ENCODE measurements at regions not wholly inside any gene's neighbourhood (a gene's known extent, or its start where the extent isn't known, plus 50 kb on each side); places are given as distances from the start of the nearest gene placed in this dataset.

DNA sequence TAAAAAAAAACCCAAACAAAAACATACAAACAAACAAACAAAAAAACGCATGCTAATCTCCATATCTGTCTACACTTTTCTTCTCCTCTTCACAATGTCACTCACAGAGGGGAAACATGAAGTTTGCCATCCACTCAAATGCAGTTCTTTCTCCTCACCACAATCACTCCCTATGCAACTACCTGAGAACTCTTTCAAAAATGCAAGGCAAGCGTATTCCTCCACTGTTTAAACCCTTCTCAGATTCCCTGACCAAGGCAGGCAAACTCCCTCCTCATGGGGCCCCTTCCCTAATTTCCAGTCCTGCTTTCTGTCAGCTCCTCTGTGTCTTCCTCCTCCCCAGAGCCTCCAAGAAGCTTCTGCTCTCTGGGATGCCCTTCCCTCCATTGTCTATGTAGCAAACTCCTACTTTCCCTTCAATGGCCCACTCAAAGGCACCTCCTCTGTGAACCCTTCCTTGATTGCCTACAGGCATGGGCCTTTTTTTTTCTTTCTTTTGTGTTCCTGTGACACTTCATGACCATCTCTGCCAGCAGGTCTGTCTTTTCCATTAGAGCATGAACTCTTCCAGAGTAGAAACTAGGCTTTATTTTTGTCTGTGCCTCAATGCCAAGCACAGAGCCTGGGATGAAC is 143.8 kb upstream of the SLC1A4 start:
- H3K4me1 Mint-ChIP-seq = peaks cover 46% of the 10 kb centered on the region
- POLR2A ChIA-PET = interaction anchor here (0.7 to 1.1 kb wide), 2 partner anchors 13 to 94 kb away, joined by 3 read pairs; no protein-coding TSS in a partner anchor
- H3K4me3 Mint-ChIP-seq = no peak overlapping the region
- no peak for DNase-seq
- H3K27me3 Mint-ChIP-seq = no peaks in the 10 kb centered on the region
- CTCF ChIA-PET = no interaction called here
- TF ChIP-seq, protein P1, sequence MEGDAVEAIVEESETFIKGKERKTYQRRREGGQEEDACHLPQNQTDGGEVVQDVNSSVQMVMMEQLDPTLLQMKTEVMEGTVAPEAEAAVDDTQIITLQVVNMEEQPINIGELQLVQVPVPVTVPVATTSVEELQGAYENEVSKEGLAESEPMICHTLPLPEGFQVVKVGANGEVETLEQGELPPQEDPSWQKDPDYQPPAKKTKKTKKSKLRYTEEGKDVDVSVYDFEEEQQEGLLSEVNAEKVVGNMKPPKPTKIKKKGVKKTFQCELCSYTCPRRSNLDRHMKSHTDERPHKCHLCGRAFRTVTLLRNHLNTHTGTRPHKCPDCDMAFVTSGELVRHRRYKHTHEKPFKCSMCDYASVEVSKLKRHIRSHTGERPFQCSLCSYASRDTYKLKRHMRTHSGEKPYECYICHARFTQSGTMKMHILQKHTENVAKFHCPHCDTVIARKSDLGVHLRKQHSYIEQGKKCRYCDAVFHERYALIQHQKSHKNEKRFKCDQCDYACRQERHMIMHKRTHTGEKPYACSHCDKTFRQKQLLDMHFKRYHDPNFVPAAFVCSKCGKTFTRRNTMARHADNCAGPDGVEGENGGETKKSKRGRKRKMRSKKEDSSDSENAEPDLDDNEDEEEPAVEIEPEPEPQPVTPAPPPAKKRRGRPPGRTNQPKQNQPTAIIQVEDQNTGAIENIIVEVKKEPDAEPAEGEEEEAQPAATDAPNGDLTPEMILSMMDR (IDR thresholded peaks at IDR 0.05) = no peak
- H3K27ac Mint-ChIP-seq = no peak overlapping the region
- H3K36me3 Mint-ChIP-seq (ENCODE audit: low read depth) = peaks cover 7% of the 10 kb centered on the region
- intact Hi-C loops (cut with micrococcal nuclease) = no loop called here
- ATAC-seq (ENCODE audit: low read depth) = no peak
- H3K9me3 Mint-ChIP-seq = no peaks in the 10 kb centered on the region

DNA sequence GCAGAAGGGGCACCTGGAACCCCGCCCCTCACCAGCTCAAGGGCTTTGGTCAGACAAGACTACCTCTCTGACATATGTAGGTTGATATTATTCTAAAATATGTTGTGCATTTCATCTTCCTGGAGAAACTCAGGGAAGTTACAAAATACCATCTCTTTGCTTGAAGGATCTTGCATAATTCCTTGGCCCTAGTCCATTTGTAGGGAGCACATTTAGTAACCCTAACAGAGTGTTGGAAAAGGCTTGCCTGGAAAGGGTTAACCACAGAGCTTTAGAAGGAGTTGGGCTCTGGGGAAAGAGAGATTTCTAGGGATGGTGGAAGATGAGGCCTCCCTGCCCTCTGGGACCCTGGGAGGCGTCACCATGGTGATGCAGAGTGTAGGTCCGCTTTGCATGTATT is 143.0 kb upstream of the SLC1A4 start:
- H3K9me3 Mint-ChIP-seq = no peaks in the 10 kb centered on the region
- peaks cover 7% of the 10 kb centered on the region for H3K36me3 Mint-ChIP-seq (ENCODE audit: low read depth)
- H3K4me1 Mint-ChIP-seq = peaks cover 45% of the 10 kb centered on the region
- no peaks in the 10 kb centered on the region for H3K27me3 Mint-ChIP-seq
- ChIA-PET POLR2A (no interaction called here), CTCF (no interaction called here)
- H3K4me3 Mint-ChIP-seq = no peak overlapping the region
- no peak for DNase-seq
- H3K27ac Mint-ChIP-seq = no peak overlapping the region
- no peak for ATAC-seq (ENCODE audit: low read depth)
- TF ChIP-seq, protein P1 (IDR thresholded peaks at IDR 0.05) = no peak
- intact Hi-C loops (cut with micrococcal nuclease) = no loop called here

DNA sequence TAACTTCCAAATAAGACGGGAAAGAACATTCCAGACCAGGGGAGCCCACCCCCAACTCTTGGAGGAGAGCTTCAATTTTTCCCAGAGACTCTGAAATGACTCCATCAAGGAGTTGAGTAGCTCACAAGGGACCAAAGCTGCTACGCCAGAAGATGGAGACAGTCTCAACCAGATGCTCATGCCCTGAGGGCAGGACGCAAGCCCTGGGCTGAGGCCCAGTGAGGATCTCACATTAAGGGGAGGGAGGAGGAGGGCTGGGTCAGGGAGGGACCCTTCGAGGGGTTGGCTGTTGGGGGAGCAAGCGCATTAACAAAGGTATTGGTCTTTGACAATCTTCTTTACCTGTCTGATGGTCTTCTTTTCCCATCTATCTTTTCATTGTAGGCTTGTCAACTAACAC is 141.3 kb upstream of the SLC1A4 start:
- POLR2A ChIA-PET = interaction anchor here (0.5 to 2.8 kb wide), 6 partner anchors 8 to 97 kb away, joined by 3 to 18 read pairs (median 4); no protein-coding TSS in a partner anchor

DNA sequence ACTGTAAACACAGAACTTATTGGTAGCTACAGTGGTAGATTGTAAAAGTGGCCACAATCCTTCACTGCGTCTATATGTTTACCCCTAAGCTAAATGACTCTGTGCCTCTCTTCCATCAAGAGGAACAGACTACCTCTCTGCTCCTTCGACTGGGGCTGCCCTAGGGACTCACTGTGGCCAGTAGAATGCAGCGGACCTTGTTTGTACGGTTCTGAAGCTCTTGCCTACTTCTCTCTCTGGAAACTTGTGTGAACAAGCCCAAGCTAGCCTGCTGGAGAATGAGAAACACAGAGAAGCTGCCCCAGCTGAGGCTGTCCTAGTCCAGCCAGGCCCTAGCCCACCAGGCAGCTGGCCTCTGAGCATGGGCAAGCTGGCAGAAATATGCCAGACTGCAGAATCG is 140.8 kb upstream of the SLC1A4 start:
- peaks cover 52% of the 10 kb centered on the region for H3K4me1 Mint-ChIP-seq
- peaks cover 7% of the 10 kb centered on the region for H3K36me3 Mint-ChIP-seq (ENCODE audit: low read depth)

More for the DNA sequence above, 141.3 kb upstream of the SLC1A4 start:
- DNase-seq (no peak), ATAC-seq (ENCODE audit: low read depth) (no peak)
- H3K4me3 Mint-ChIP-seq = no peak overlapping the region
- H3K27me3 Mint-ChIP-seq = no peaks in the 10 kb centered on the region
- peaks cover 48% of the 10 kb centered on the region for H3K4me1 Mint-ChIP-seq
- peaks cover 7% of the 10 kb centered on the region for H3K36me3 Mint-ChIP-seq (ENCODE audit: low read depth)
- CTCF ChIA-PET = interaction anchor here (0.6 to 2.3 kb wide), 4 partner anchors 10 to 325 kb away, joined by 3 to 8 read pairs (median 3); no protein-coding TSS in a partner anchor
- TF ChIP-seq, protein P1 (IDR thresholded peaks at IDR 0.05) = no peak
- intact Hi-C loops (cut with micrococcal nuclease) = no loop called here
- no peaks in the 10 kb centered on the region for H3K9me3 Mint-ChIP-seq
- no peak overlapping the region for H3K27ac Mint-ChIP-seq

DNA sequence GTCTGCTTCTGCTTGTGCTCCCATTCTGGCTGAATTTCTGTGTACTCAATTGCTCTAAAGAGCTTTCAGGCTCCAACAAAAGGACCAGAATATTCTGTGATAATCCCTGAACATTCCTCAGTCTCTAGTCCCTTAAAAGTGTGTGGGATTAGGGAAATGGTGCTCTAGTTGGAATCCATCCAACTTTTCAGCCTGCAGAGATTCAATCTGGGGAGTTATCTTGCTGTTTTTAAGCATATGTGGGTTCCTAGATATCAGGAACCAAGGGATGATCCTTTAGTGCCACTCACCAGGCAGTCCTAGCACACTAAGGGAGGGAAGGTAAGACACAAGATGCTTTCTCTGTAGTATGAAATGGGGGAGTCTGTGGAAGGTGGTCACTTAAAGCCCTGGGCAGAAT is 140.3 kb upstream of the SLC1A4 start:
- ChIA-PET POLR2A (interaction anchor here (0.5 to 2.8 kb wide), 10 partner anchors 9 to 215 kb away, joined by 3 to 18 read pairs (median 4); partner anchors contain the start of gene SERTAD2), CTCF (interaction anchor here (0.8 to 2.3 kb wide), 6 partner anchors 10 to 202 kb away, joined by 3 to 8 read pairs (median 3); no protein-coding TSS in a partner anchor)
- H3K36me3 Mint-ChIP-seq (ENCODE audit: low read depth) = peaks cover 7% of the 10 kb centered on the region
- no peak overlapping the region for H3K4me3 Mint-ChIP-seq
- DNase-seq (no peak), ATAC-seq (ENCODE audit: low read depth) (no peak)
- TF ChIP-seq, protein P1 (IDR thresholded peaks at IDR 0.05) = no peak
- peaks cover 58% of the 10 kb centered on the region for H3K4me1 Mint-ChIP-seq
- H3K9me3 Mint-ChIP-seq = no peaks in the 10 kb centered on the region
- no peaks in the 10 kb centered on the region for H3K27me3 Mint-ChIP-seq
- H3K27ac Mint-ChIP-seq = no peak overlapping the region
- intact Hi-C loops (cut with micrococcal nuclease) = no loop called here

More for the DNA sequence above, 140.8 kb upstream of the SLC1A4 start:
- intact Hi-C loops (cut with micrococcal nuclease) = no loop called here
- DNase-seq = no peak
- ChIA-PET POLR2A (interaction anchor here (0.5 to 2.8 kb wide), 9 partner anchors 8 to 195 kb away, joined by 3 to 18 read pairs (median 4); partner anchors contain the start of gene SERTAD2), CTCF (interaction anchor here (0.7 to 2.3 kb wide), 7 partner anchors 10 to 326 kb away, joined by 3 to 8 read pairs (median 3); no protein-coding TSS in a partner anchor)
- H3K27me3 Mint-ChIP-seq = no peaks in the 10 kb centered on the region
- H3K4me3 Mint-ChIP-seq = no peak overlapping the region
- ATAC-seq (ENCODE audit: low read depth) = peak; percentile 26
- H3K27ac Mint-ChIP-seq = no peak overlapping the region
- TF ChIP-seq, protein P1 (IDR thresholded peaks at IDR 0.05) = no peak
- H3K9me3 Mint-ChIP-seq = no peaks in the 10 kb centered on the region
